Retina (tissue), 1 donor: ENCODE measurements at regions not wholly inside any gene's neighbourhood (a gene's known extent, or its start where the extent isn't known, plus 50 kb on each side); places are given as distances from the start of the nearest gene placed in this dataset.
"Not testable (repeated sequence)": the region's sequence is repeated elsewhere in the genome, so short reads cannot be mapped to it uniquely, and the experiment has no call there.

ENCODE experiments used
- DNase-seq: peaks from one replicate; pipeline ENCODE4 v3.0.0-alpha.2; 2016

- no peak for DNase-seq
Measured at GRCh38 chr17:12195418-12195817, 174.7 kb downstream of the MAP2K4 start.

GRCh38 chr17:12201294-12201880 is 180.7 kb downstream of the MAP2K4 start:
- DNase-seq, result no peak

GRCh38 chr17:12209632-12210191 is 189.0 kb downstream of the MAP2K4 start:
- no peak for DNase-seq

- DNase-seq, result not testable (repeated sequence)
Measured at GRCh38 chr17:12220714-12221439, 200.2 kb downstream of the MAP2K4 start.

GRCh38 chr17:12222392-12222791 is 201.7 kb downstream of the MAP2K4 start:
- no peak for DNase-seq

GRCh38 chr17:12227547-12227946 is 206.9 kb downstream of the MAP2K4 start:
- DNase-seq, result no peak

- DNase-seq, result peak; percentile 29
Measured at GRCh38 chr17:12229335-12229734, 208.7 kb downstream of the MAP2K4 start.

GRCh38 chr17:12230481-12231354 is 210.0 kb downstream of the MAP2K4 start:
- no peak for DNase-seq

GRCh38 chr17:12231355-12231682 is 210.6 kb downstream of the MAP2K4 start:
- no peak for DNase-seq

- not testable (repeated sequence) for DNase-seq
Measured at GRCh38 chr17:12239021-12239420, 218.3 kb downstream of the MAP2K4 start.

- no peak for DNase-seq
Measured at GRCh38 chr17:12242345-12242954, 221.8 kb downstream of the MAP2K4 start.

GRCh38 chr17:12247761-12248160 is 227.1 kb downstream of the MAP2K4 start:
- no peak for DNase-seq

GRCh38 chr17:12250973-12251372 is 230.3 kb downstream of the MAP2K4 start:
- no peak for DNase-seq

GRCh38 chr17:12252462-12252861 is 231.8 kb downstream of the MAP2K4 start:
- no peak for DNase-seq

- no peak for DNase-seq
Measured at GRCh38 chr17:12254460-12254859, 233.8 kb downstream of the MAP2K4 start.

GRCh38 chr17:12256380-12256995 is 235.8 kb downstream of the MAP2K4 start:
- peak; percentile 33 for DNase-seq

GRCh38 chr17:12257176-12257575 is 236.5 kb downstream of the MAP2K4 start:
- DNase-seq, result no peak

- DNase-seq, result no peak
Measured at GRCh38 chr17:12261354-12261753, 240.7 kb downstream of the MAP2K4 start.

- no peak for DNase-seq
Measured at GRCh38 chr17:12269751-12270150, 249.1 kb downstream of the MAP2K4 start.

- no peak for DNase-seq
Measured at GRCh38 chr17:12277827-12278226, 257.1 kb downstream of the MAP2K4 start.

GRCh38 chr17:12282056-12282455 is 261.4 kb downstream of the MAP2K4 start:
- no peak for DNase-seq

- no peak for DNase-seq
Measured at GRCh38 chr17:12287953-12288352, 267.3 kb downstream of the MAP2K4 start.

- DNase-seq, result no peak
Measured at GRCh38 chr17:12290207-12290606, 269.5 kb downstream of the MAP2K4 start.
